Ishikawa (cell line): ENCODE measurements at regions not wholly inside any gene's neighbourhood (a gene's known extent, or its start where the extent isn't known, plus 50 kb on each side); places are given as distances from the start of the nearest gene placed in this dataset.

Experiments used
- CEBPB ChIP-seq: IDR thresholded peaks from 2 replicates; pipeline ENCODE4 v1.6.1; 2012
- CREB1 ChIP-seq: IDR thresholded peaks from 2 replicates; pipeline ENCODE4 v1.6.1; 2012; ENCODE audit warnings: low read depth
- EGR1 ChIP-seq: IDR thresholded peaks from 2 replicates; pipeline ENCODE4 v1.6.1; 2012
- EP300 ChIP-seq: IDR thresholded peaks from 2 replicates; pipeline ENCODE4 v1.6.1; 2012; ENCODE audit warnings: borderline replicate concordance
- FOXM1 ChIP-seq: IDR thresholded peaks from 2 replicates; pipeline ENCODE4 v1.6.1; 2012; ENCODE audit warnings: low read depth, borderline replicate concordance
- MAX ChIP-seq: IDR thresholded peaks from 2 replicates; pipeline ENCODE4 v1.6.1; 2012
- NFIC ChIP-seq: IDR thresholded peaks from 2 replicates; pipeline ENCODE4 v1.6.1; 2012
- RAD21 ChIP-seq: IDR thresholded peaks from 2 replicates; pipeline ENCODE4 v1.6.1; 2012; ENCODE audit warnings: low read depth
- REST ChIP-seq: IDR thresholded peaks from 2 replicates; pipeline ENCODE4 v1.6.1; 2012; ENCODE audit warnings: low read depth, mild to moderate bottlenecking
- TAF1 ChIP-seq: IDR thresholded peaks from 2 replicates; pipeline ENCODE4 v1.6.1; 2012; ENCODE audit warnings: low read depth, mild to moderate bottlenecking
- TCF12 ChIP-seq: IDR thresholded peaks from 2 replicates; pipeline ENCODE4 v1.6.1; 2012; ENCODE audit warnings: low read depth
- TEAD4 ChIP-seq: IDR thresholded peaks from 2 replicates; pipeline ENCODE4 v1.6.1; 2012
- USF1 ChIP-seq: IDR thresholded peaks from 2 replicates; pipeline ENCODE4 v1.6.1; 2012
- YY1 ChIP-seq: IDR thresholded peaks from 2 replicates; pipeline ENCODE4 v1.6.1; 2012; ENCODE audit warnings: low read depth

GRCh38 chr6:80832337-80832736 lies 725.9 kb downstream of the BCKDHB start:
- TF ChIP-seq YY1 (no peak), TAF1 (no peak), CREB1 (no peak), RAD21 (no peak), EP300 (no peak), TEAD4 (no peak), MAX (no peak), USF1 (no peak), NFIC (no peak), CEBPB (no peak), REST (no peak), FOXM1 (no peak), TCF12 (no peak), EGR1 (no peak)
